Upper lobe of left lung (tissue), 4 donors: ENCODE measurements at regions not wholly inside any gene's neighbourhood (a gene's known extent, or its start where the extent isn't known, plus 50 kb on each side); places are given as distances from the start of the nearest gene placed in this dataset.

ENCODE experiments used
- CTCF ChIP-seq, 6 experiments: fragments of 450-650 bp in 4 of 6; fragments of 200-600 bp in 2 of 6; sonication (generic) in 2 of 6; IDR thresholded peaks; one replicate each; pipeline ENCODE4 v1.5.1; 2016 to 2019; ENCODE audit warnings: antibody characterized with exemption in 6 of 6
- POLR2A ChIP-seq, 4 donors: fragments of 450-650 bp; IDR thresholded peaks; one replicate each; pipeline ENCODE4 v1.5.1; 2016 to 2017; ENCODE audit warnings: antibody characterized with exemption in 4 of 4, mild to moderate bottlenecking in 2 of 4
- POLR2AphosphoS5 ChIP-seq, 2 donors: sonication (generic); formaldehyde crosslinking; IDR thresholded peaks; one replicate each; pipeline ENCODE4 v1.5.1; 2017; ENCODE audit warnings: antibody characterized with exemption in 2 of 2

GRCh38 chr2:160928854-160929301 lies 231.3 kb upstream of the TANK start:
- TF ChIP-seq CTCF (IDR thresholded peaks at IDR 0.05) (no peak), POLR2AphosphoS5 (IDR thresholded peaks at IDR 0.05) (no peak), POLR2A (IDR thresholded peaks at IDR 0.05) (no peak)
